ENCODE measurements at regions not wholly inside any gene's neighbourhood (a gene's known extent, or its start where the extent isn't known, plus 50 kb on each side); places are given as distances from the start of the nearest gene placed in this dataset.

GRCh38 chr21:32181457-32181856 is 97.4 kb downstream of the MIS18A start:
- no peak for TF ChIP-seq EZH2 (IDR thresholded peaks at IDR 0.05)
- no peak for TF ChIP-seq POLR2AphosphoS5 (IDR thresholded peaks at IDR 0.05; ENCODE audit: borderline replicate concordance, low read depth, low read length)
- TF ChIP-seq FOXP2 (optimal IDR thresholded peaks at IDR 0.05; ENCODE audit: control extremely low read depth, extremely low read length, insufficient read depth), result no peak

Measured in SK-N-MC (cell line).